Neuronal stem cell (in vitro differentiated cells): ENCODE measurements at regions not wholly inside any gene's neighbourhood (a gene's known extent, or its start where the extent isn't known, plus 50 kb on each side); places are given as distances from the start of the nearest gene placed in this dataset.

Experiments
- DNase-seq: peaks from one replicate; pipeline ENCODE4 v3.0.0-alpha.2; 2013; ENCODE audit warnings: low spot score
- H2AFZ ChIP-seq: one replicate; pipeline ENCODE4 v1.6.1; 2013; ENCODE audit warnings: mild to moderate bottlenecking, low read length, inconsistent platforms
- H2AK5ac ChIP-seq: 2 replicates; pipeline ENCODE4 v1.6.1; 2013; ENCODE audit warnings: low read depth, mild to moderate bottlenecking, inconsistent platforms, low read length, moderate library complexity, mixed read lengths
- H2BK120ac ChIP-seq: 2 replicates; pipeline ENCODE4 v1.6.1; 2013; ENCODE audit warnings: low read depth, mild to moderate bottlenecking, inconsistent platforms, low read length, moderate library complexity, mixed read lengths
- H2BK12ac ChIP-seq: one replicate; pipeline ENCODE4 v1.6.1; 2013; ENCODE audit warnings: low read length, inconsistent platforms
- H2BK15ac ChIP-seq: 2 replicates; pipeline ENCODE4 v1.6.1; 2013; ENCODE audit warnings: mild to moderate bottlenecking, low read length, inconsistent platforms, mixed read lengths
- H2BK5ac ChIP-seq: one replicate; pipeline ENCODE4 v1.6.1; 2013; ENCODE audit warnings: inconsistent platforms, mild to moderate bottlenecking, low read length, moderate library complexity
- H3K14ac ChIP-seq: one replicate; pipeline ENCODE4 v1.6.1; 2013; ENCODE audit warnings: low read length, inconsistent platforms
- H3K18ac ChIP-seq: 2 replicates; pipeline ENCODE4 v1.6.1; 2013; ENCODE audit warnings: low read length, inconsistent platforms
- H3K23ac ChIP-seq: 2 replicates; pipeline ENCODE4 v1.6.1; 2013; ENCODE audit warnings: low read depth, mild to moderate bottlenecking, mixed read lengths, low read length, inconsistent platforms; ENCODE audit not compliant: poor library complexity
- H3K27ac ChIP-seq: replicated peaks from 3 replicates; pipeline ENCODE4 v1.5.1; 2013; ENCODE audit warnings: low read length, inconsistent platforms
- H3K27me3 ChIP-seq, 3 experiments: 2 replicates each; pipeline ENCODE4 v1.6.1; 2013; ENCODE audit warnings: low read length in 3 of 3, mild to moderate bottlenecking in 2 of 3, inconsistent platforms in 1 of 3, low read depth in 1 of 3, mixed read lengths in 1 of 3, moderate library complexity in 1 of 3; ENCODE audit not compliant: control insufficient read depth in 3 of 3, insufficient read depth in 3 of 3
- H3K36me3 ChIP-seq, 2 donors: replicated peaks in 1 of 2; 2 replicates each; pipeline ENCODE4 v1.6.1; 2013; ENCODE audit warnings: low read length in 2 of 2; ENCODE audit not compliant: control insufficient read depth in 2 of 2, insufficient read depth in 2 of 2
- H3K4ac ChIP-seq: 2 replicates; pipeline ENCODE4 v1.6.1; 2013; ENCODE audit warnings: inconsistent platforms, mild to moderate bottlenecking, low read length, moderate library complexity
- H3K4me1 ChIP-seq, 2 donors: 1 replicate in 1 of 2; 2 replicates in 1 of 2; pipeline ENCODE4 v1.6.1; 2013; ENCODE audit warnings: low read length in 2 of 2, low read depth in 1 of 2; ENCODE audit not compliant: control insufficient read depth in 2 of 2, insufficient read depth in 1 of 2
- H3K4me2 ChIP-seq: one replicate; pipeline ENCODE4 v1.6.1; 2013; ENCODE audit warnings: mild to moderate bottlenecking, low read length, inconsistent platforms; ENCODE audit not compliant: insufficient read depth, poor library complexity, severe bottlenecking
- H3K4me3 ChIP-seq, 2 donors: 2 replicates each; pipeline ENCODE4 v1.5.1; 2013; ENCODE audit warnings: low read length in 2 of 2, mild to moderate bottlenecking in 2 of 2, inconsistent platforms in 1 of 2, moderate library complexity in 1 of 2
- H3K79me1 ChIP-seq: one replicate; pipeline ENCODE4 v1.6.1; 2013; ENCODE audit warnings: low read depth, mild to moderate bottlenecking, inconsistent platforms, low read length, moderate library complexity
- H3K9ac ChIP-seq: one replicate; pipeline ENCODE4 v1.6.1; 2013; ENCODE audit warnings: mild to moderate bottlenecking, low read depth, low read length, inconsistent platforms; ENCODE audit not compliant: poor library complexity
- H3K9me3 ChIP-seq, 2 donors: replicated peaks in 1 of 2; 2 replicates each; pipeline versions ENCODE3 to v1.6.1; 2013; ENCODE audit warnings: low read length in 2 of 2, mild to moderate bottlenecking in 2 of 2, inconsistent platforms in 1 of 2, low read depth in 1 of 2, mixed read lengths in 1 of 2, moderate library complexity in 1 of 2; ENCODE audit not compliant: control insufficient read depth in 2 of 2, insufficient read depth in 1 of 2
- H4K8ac ChIP-seq: one replicate; pipeline ENCODE4 v1.6.1; 2013; ENCODE audit warnings: low read depth, mild to moderate bottlenecking, inconsistent platforms, low read length, moderate library complexity
- H4K91ac ChIP-seq: one replicate; pipeline ENCODE4 v1.6.1; 2013; ENCODE audit warnings: low read length, low read depth, mild to moderate bottlenecking, inconsistent platforms; ENCODE audit not compliant: poor library complexity
- WGBS, 2 donors: extraction: QIAGEN DNeasy Blood & Tissue Kit; methylation state at CpG; one replicate each; pipeline ENCODE4 v1.1.7; 2013; ENCODE audit warnings: missing lambda C conversion rate in 2 of 2, mixed read lengths in 1 of 2; ENCODE audit not compliant: insufficient read length in 2 of 2, insufficient replicate concordance in 1 of 2; ENCODE audit errors: extremely low coverage in 2 of 2; 5-methylcytosine and 5-hydroxymethylcytosine counted together

DNA sequence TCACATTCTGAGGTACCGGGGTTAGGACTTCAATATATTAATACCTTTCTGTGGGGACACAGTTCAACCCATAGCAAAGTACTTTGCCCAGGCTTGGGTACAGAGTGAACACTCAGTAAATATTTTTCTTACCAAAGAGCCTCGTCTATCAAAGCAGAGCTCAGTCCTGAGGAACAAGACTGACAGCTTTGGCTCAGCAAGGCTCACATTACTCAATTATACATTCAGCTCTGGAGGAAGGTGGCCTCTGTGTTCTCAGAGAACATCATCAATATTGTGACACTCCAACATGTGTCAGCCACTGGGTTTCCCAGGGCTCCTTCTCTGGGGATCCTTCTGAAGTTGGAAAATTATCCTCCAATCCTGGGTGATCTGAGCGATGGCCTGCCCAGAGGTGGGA lies 186.4 kb downstream of the NMUR2 start:
- H2BK5ac ChIP-seq, result no peak overlapping the region
- H3K36me3 ChIP-seq, result no peaks in the 10 kb centered on the region
- no peak overlapping the region for H3K18ac ChIP-seq
- no peak overlapping the region for H3K4me3 ChIP-seq
- H2BK12ac ChIP-seq, result no peak overlapping the region
- H3K14ac ChIP-seq, result no peak overlapping the region
- H3K9me3 ChIP-seq, result no peaks in the 10 kb centered on the region
- no peak overlapping the region for H3K9ac ChIP-seq
- DNase-seq, result no peak
- H2BK15ac ChIP-seq, result no peak overlapping the region
- no peaks in the 10 kb centered on the region for H3K4me1 ChIP-seq
- no peak overlapping the region for H4K8ac ChIP-seq
- no peak overlapping the region for H2AFZ ChIP-seq
- H3K4me2 ChIP-seq, result no peak overlapping the region
- no peak overlapping the region for H3K27ac ChIP-seq
- no CpG with 5 or more reads among the region's 3 CpGs for WGBS, 2 donors
- H3K23ac ChIP-seq, result no peak overlapping the region
- H2BK120ac ChIP-seq, result no peak overlapping the region
- no peak overlapping the region for H3K4ac ChIP-seq
- H3K27me3 ChIP-seq, result no peaks in the 10 kb centered on the region
- no peaks in the 10 kb centered on the region for H3K79me1 ChIP-seq
- H4K91ac ChIP-seq, result no peak overlapping the region
- no peak overlapping the region for H2AK5ac ChIP-seq

DNA sequence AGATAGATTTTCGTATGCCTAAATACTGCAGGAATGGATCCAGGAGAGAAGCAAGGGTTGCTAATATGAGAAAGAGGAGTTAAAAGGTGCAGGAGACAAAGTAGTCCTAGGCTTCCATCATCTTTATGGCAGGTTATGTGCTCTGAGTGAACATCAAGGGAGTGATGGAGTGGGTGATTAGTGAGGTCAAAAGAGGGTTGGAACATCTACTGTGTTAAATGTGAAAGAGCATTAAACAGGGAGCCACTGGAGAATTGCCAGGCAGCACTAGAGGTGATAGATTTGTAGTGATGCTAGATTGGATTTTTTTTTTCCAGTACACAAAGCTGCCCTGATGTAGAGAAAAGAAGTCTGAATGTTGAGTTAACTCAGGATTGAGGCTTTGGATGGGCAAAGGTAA lies 199.3 kb downstream of the NMUR2 start:
- Histone ChIP-seq H3K79me1 (no peaks in the 10 kb centered on the region), H3K4me1 (no peaks in the 10 kb centered on the region), H4K8ac (no peak overlapping the region), H2BK15ac (no peak overlapping the region), H2BK5ac (no peak overlapping the region), H3K9me3 (no peaks in the 10 kb centered on the region), H3K14ac (no peak overlapping the region), H3K9ac (no peak overlapping the region), H3K23ac (no peak overlapping the region), H3K27ac (no peak overlapping the region), H3K18ac (no peak overlapping the region), H2AK5ac (no peak overlapping the region), H3K36me3 (no peaks in the 10 kb centered on the region), H4K91ac (no peak overlapping the region), H3K4ac (no peak overlapping the region), H2BK12ac (no peak overlapping the region), H3K27me3 (no peaks in the 10 kb centered on the region), H2AFZ (no peak overlapping the region), H3K4me3 (no peak overlapping the region), H2BK120ac (no peak overlapping the region), H3K4me2 (no peak overlapping the region)
- WGBS, 2 donors, result no CpG with 5 or more reads among the region's 1 CpG
- DNase-seq, result no peak

DNA sequence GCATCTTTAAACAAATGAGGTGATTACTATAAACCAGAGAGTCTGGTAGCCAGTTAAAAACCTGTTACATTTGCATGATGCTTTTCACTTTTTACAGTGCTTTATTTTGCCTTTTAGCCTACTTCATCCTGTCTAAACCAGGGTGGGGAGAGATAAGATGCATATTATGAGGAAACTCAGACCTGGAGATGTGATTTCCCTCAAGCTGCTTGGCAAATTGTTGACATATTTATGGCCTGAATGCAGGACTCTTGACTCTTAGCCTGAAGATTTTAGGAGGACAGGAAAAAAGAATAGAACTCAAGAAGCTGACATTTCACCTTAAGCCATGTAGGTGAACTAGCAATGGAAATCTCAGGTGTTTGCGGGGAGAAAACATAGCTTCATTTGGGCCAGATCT lies 202.8 kb downstream of the NMUR2 start:
- no peaks in the 10 kb centered on the region for H3K9me3 ChIP-seq
- no peak overlapping the region for H2BK15ac ChIP-seq
- H4K91ac ChIP-seq, result no peak overlapping the region
- H2BK12ac ChIP-seq, result no peak overlapping the region
- H3K18ac ChIP-seq, result no peak overlapping the region
- no peak overlapping the region for H3K9ac ChIP-seq
- no peaks in the 10 kb centered on the region for H3K36me3 ChIP-seq
- H2BK5ac ChIP-seq, result no peak overlapping the region
- no peak overlapping the region for H3K23ac ChIP-seq
- peaks cover 0 to 2% (median 0%) of the 10 kb centered on the region in 3 experiments for H3K27me3 ChIP-seq
- H3K4me1 ChIP-seq, result no peaks in the 10 kb centered on the region
- WGBS, 2 donors, result no CpG with 5 or more reads among the region's 1 CpG
- no peak overlapping the region for H3K14ac ChIP-seq
- no peak for DNase-seq
- H2AFZ ChIP-seq, result no peak overlapping the region
- no peak overlapping the region for H3K4me2 ChIP-seq
- no peaks in the 10 kb centered on the region for H3K79me1 ChIP-seq
- H2BK120ac ChIP-seq, result no peak overlapping the region
- no peak overlapping the region for H2AK5ac ChIP-seq
- no peak overlapping the region for H3K4ac ChIP-seq
- no peak overlapping the region for H4K8ac ChIP-seq
- H3K4me3 ChIP-seq, result no peak overlapping the region
- no peak overlapping the region for H3K27ac ChIP-seq

DNA sequence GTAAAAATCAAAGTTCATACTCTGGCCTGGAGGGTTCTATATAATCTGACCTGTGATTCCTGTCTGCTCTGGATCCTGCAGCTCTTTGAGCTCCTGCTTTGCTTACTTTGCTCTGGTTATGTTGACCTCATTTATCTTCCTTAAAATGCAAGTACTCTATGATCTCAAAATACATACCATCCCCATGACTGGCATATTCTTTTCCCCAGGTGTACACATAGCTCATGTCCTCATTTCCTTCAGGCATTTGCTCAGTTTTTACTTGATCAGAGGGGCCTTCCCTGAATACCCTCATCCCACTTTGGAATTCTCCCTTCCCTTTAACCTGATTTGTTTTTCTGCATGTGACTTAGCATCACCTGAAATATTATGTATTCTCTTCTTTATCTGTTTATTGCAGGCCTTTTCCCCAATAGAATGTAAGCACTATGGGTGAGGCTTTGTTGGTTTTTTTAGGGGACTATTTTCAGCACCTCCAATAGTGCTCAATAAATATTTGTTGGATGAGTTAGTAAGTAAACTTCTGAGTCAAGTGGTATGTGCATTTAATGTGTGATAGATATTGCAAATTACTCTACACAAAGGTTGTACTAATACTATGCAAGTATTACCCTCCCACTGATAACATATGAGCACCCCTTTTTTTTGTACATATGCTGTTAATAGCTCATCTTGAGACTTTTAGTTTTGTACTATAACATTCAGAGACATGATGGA lies 211.5 kb downstream of the NMUR2 start:
- Histone ChIP-seq H3K9me3 (no peaks in the 10 kb centered on the region), H3K4me1 (no peaks in the 10 kb centered on the region), H3K79me1 (no peaks in the 10 kb centered on the region), H3K18ac (no peak overlapping the region), H3K36me3 (no peaks in the 10 kb centered on the region), H2AFZ (no peak overlapping the region), H3K9ac (no peak overlapping the region), H2BK5ac (no peak overlapping the region), H3K27ac (no peak overlapping the region), H3K27me3 (peaks cover 0 to 2% (median 0%) of the 10 kb centered on the region in 3 experiments), H2BK120ac (no peak overlapping the region), H4K91ac (no peak overlapping the region), H3K4me2 (no peak overlapping the region), H3K14ac (no peak overlapping the region), H2BK15ac (no peak overlapping the region), H2AK5ac (no peak overlapping the region), H3K23ac (no peak overlapping the region), H2BK12ac (no peak overlapping the region), H4K8ac (no peak overlapping the region), H3K4ac (no peak overlapping the region), H3K4me3 (no peak overlapping the region)
- DNase-seq, result no peak
